ENCODE measurements at regions not wholly inside any gene's neighbourhood (a gene's known extent, or its start where the extent isn't known, plus 50 kb on each side); places are given as distances from the start of the nearest gene placed in this dataset.

GRCh38 chr15:39279311-39279710 is 301.6 kb upstream of the THBS1 start:
- no peak overlapping the region for H2AFZ ChIP-seq (ENCODE audit: low read length)
- H3K4me3 ChIP-seq (ENCODE audit: low read length) = no peak overlapping the region

GRCh38 chr15:39281094-39281493 is 299.8 kb upstream of the THBS1 start:
- no peaks in the 10 kb centered on the region for H3K36me3 ChIP-seq (ENCODE audit: insufficient read depth, low read length)
- no peaks in the 10 kb centered on the region for H3K27me3 ChIP-seq (ENCODE audit: low read length)
- no peaks in the 10 kb centered on the region for H3K4me1 ChIP-seq (ENCODE audit: low read length)
- no peak for DNase-seq
- H3K79me2 ChIP-seq (ENCODE audit: low read length) = no peaks in the 10 kb centered on the region
- H3K4me2 ChIP-seq (ENCODE audit: low read depth, low read length, poor library complexity, severe bottlenecking) = no peak overlapping the region
- no peaks in the 10 kb centered on the region for H3K9me2 ChIP-seq (replicated peaks; ENCODE audit: insufficient read depth, low read length)
- H3K4me3 ChIP-seq (ENCODE audit: low read length) = no peak overlapping the region
- H3K9me3 ChIP-seq (ENCODE audit: low read length) = no peaks in the 10 kb centered on the region
- H3K27ac ChIP-seq (ENCODE audit: low read length) = no peak overlapping the region
- no peak overlapping the region for H2AFZ ChIP-seq (ENCODE audit: low read length)
- no peak overlapping the region for H3K9ac ChIP-seq (ENCODE audit: low read length)
- H4K20me1 ChIP-seq (ENCODE audit: insufficient read depth, low read depth, low read length) = no peaks in the 10 kb centered on the region

More at GRCh38 chr15:39279311-39279710, 301.6 kb upstream of the THBS1 start:
- H3K79me2 ChIP-seq (ENCODE audit: low read length) = no peaks in the 10 kb centered on the region
- no peaks in the 10 kb centered on the region for H3K27me3 ChIP-seq (ENCODE audit: low read length)
- H3K36me3 ChIP-seq (ENCODE audit: insufficient read depth, low read length) = no peaks in the 10 kb centered on the region
- H3K4me1 ChIP-seq (ENCODE audit: low read length) = no peaks in the 10 kb centered on the region
- H3K9me2 ChIP-seq (replicated peaks; ENCODE audit: insufficient read depth, low read length) = no peaks in the 10 kb centered on the region
- H3K9ac ChIP-seq (ENCODE audit: low read length) = no peak overlapping the region
- no peaks in the 10 kb centered on the region for H4K20me1 ChIP-seq (ENCODE audit: insufficient read depth, low read depth, low read length)
- H3K4me2 ChIP-seq (ENCODE audit: low read depth, low read length, poor library complexity, severe bottlenecking) = no peak overlapping the region
- no peak overlapping the region for H3K27ac ChIP-seq (ENCODE audit: low read length)
- no peaks in the 10 kb centered on the region for H3K9me3 ChIP-seq (ENCODE audit: low read length)
- no peak for DNase-seq

GRCh38 chr15:39282663-39283208 is 298.1 kb upstream of the THBS1 start:
- H3K36me3 ChIP-seq (ENCODE audit: insufficient read depth, low read length) = no peaks in the 10 kb centered on the region
- no peak for DNase-seq
- no peaks in the 10 kb centered on the region for H3K79me2 ChIP-seq (ENCODE audit: low read length)
- H3K9me2 ChIP-seq (replicated peaks; ENCODE audit: insufficient read depth, low read length) = no peaks in the 10 kb centered on the region
- no peak overlapping the region for H2AFZ ChIP-seq (ENCODE audit: low read length)
- no peak overlapping the region for H3K4me3 ChIP-seq (ENCODE audit: low read length)
- H3K27ac ChIP-seq (ENCODE audit: low read length) = no peak overlapping the region
- no peak overlapping the region for H3K4me2 ChIP-seq (ENCODE audit: low read depth, low read length, poor library complexity, severe bottlenecking)
- no peaks in the 10 kb centered on the region for H3K9me3 ChIP-seq (ENCODE audit: low read length)
- no peaks in the 10 kb centered on the region for H3K4me1 ChIP-seq (ENCODE audit: low read length)
- H3K27me3 ChIP-seq (ENCODE audit: low read length) = no peaks in the 10 kb centered on the region
- no peak overlapping the region for H3K9ac ChIP-seq (ENCODE audit: low read length)
- no peaks in the 10 kb centered on the region for H4K20me1 ChIP-seq (ENCODE audit: insufficient read depth, low read depth, low read length)

GRCh38 chr15:39283531-39283930 is 297.3 kb upstream of the THBS1 start:
- Histone ChIP-seq H3K79me2 (ENCODE audit: low read length) (no peaks in the 10 kb centered on the region), H3K9me2 (replicated peaks; ENCODE audit: insufficient read depth, low read length) (no peaks in the 10 kb centered on the region), H2AFZ (ENCODE audit: low read length) (no peak overlapping the region), H3K4me3 (ENCODE audit: low read length) (no peak overlapping the region), H3K4me2 (ENCODE audit: low read depth, low read length, poor library complexity, severe bottlenecking) (no peak overlapping the region), H3K4me1 (ENCODE audit: low read length) (no peaks in the 10 kb centered on the region), H3K27ac (ENCODE audit: low read length) (no peak overlapping the region), H3K36me3 (ENCODE audit: insufficient read depth, low read length) (no peaks in the 10 kb centered on the region), H3K27me3 (ENCODE audit: low read length) (no peaks in the 10 kb centered on the region), H4K20me1 (ENCODE audit: insufficient read depth, low read depth, low read length) (no peaks in the 10 kb centered on the region), H3K9me3 (ENCODE audit: low read length) (no peaks in the 10 kb centered on the region), H3K9ac (ENCODE audit: low read length) (no peak overlapping the region)
- no peak for DNase-seq

GRCh38 chr15:39285071-39285470 is 295.8 kb upstream of the THBS1 start:
- no peaks in the 10 kb centered on the region for H3K4me1 ChIP-seq (ENCODE audit: low read length)
- no peaks in the 10 kb centered on the region for H3K27me3 ChIP-seq (ENCODE audit: low read length)
- no peak overlapping the region for H3K9ac ChIP-seq (ENCODE audit: low read length)
- H2AFZ ChIP-seq (ENCODE audit: low read length) = no peak overlapping the region
- no peak for DNase-seq
- no peak overlapping the region for H3K27ac ChIP-seq (ENCODE audit: low read length)
- no peak overlapping the region for H3K4me3 ChIP-seq (ENCODE audit: low read length)
- H3K79me2 ChIP-seq (ENCODE audit: low read length) = no peaks in the 10 kb centered on the region
- H3K4me2 ChIP-seq (ENCODE audit: low read depth, low read length, poor library complexity, severe bottlenecking) = no peak overlapping the region
- H3K36me3 ChIP-seq (ENCODE audit: insufficient read depth, low read length) = no peaks in the 10 kb centered on the region
- no peaks in the 10 kb centered on the region for H4K20me1 ChIP-seq (ENCODE audit: insufficient read depth, low read depth, low read length)
- no peaks in the 10 kb centered on the region for H3K9me3 ChIP-seq (ENCODE audit: low read length)
- no peaks in the 10 kb centered on the region for H3K9me2 ChIP-seq (replicated peaks; ENCODE audit: insufficient read depth, low read length)

GRCh38 chr15:39285663-39286062 is 295.2 kb upstream of the THBS1 start:
- H3K27ac ChIP-seq (ENCODE audit: low read length) = no peak overlapping the region
- no peak overlapping the region for H2AFZ ChIP-seq (ENCODE audit: low read length)

GRCh38 chr15:39286706-39287105 is 294.2 kb upstream of the THBS1 start:
- H3K9me3 ChIP-seq (ENCODE audit: low read length) = no peaks in the 10 kb centered on the region

More at GRCh38 chr15:39285663-39286062, 295.2 kb upstream of the THBS1 start:
- Histone ChIP-seq H3K4me1 (ENCODE audit: low read length) (no peaks in the 10 kb centered on the region), H3K9me3 (ENCODE audit: low read length) (no peaks in the 10 kb centered on the region), H3K4me3 (ENCODE audit: low read length) (no peak overlapping the region), H3K36me3 (ENCODE audit: insufficient read depth, low read length) (no peaks in the 10 kb centered on the region), H4K20me1 (ENCODE audit: insufficient read depth, low read depth, low read length) (no peaks in the 10 kb centered on the region), H3K9me2 (replicated peaks; ENCODE audit: insufficient read depth, low read length) (no peaks in the 10 kb centered on the region), H3K27me3 (ENCODE audit: low read length) (no peaks in the 10 kb centered on the region), H3K4me2 (ENCODE audit: low read depth, low read length, poor library complexity, severe bottlenecking) (no peak overlapping the region), H3K79me2 (ENCODE audit: low read length) (no peaks in the 10 kb centered on the region), H3K9ac (ENCODE audit: low read length) (no peak overlapping the region)
- DNase-seq = no peak

GRCh38 chr15:39287322-39288195 is 293.3 kb upstream of the THBS1 start:
- H2AFZ ChIP-seq (ENCODE audit: low read length) = no peak overlapping the region
- no peaks in the 10 kb centered on the region for H3K9me2 ChIP-seq (replicated peaks; ENCODE audit: insufficient read depth, low read length)
- no peak overlapping the region for H3K4me2 ChIP-seq (ENCODE audit: low read depth, low read length, poor library complexity, severe bottlenecking)
- DNase-seq = no peak
- no peaks in the 10 kb centered on the region for H3K36me3 ChIP-seq (ENCODE audit: insufficient read depth, low read length)
- no peak overlapping the region for H3K4me3 ChIP-seq (ENCODE audit: low read length)
- H3K9me3 ChIP-seq (ENCODE audit: low read length) = no peaks in the 10 kb centered on the region
- no peaks in the 10 kb centered on the region for H3K27me3 ChIP-seq (ENCODE audit: low read length)
- H3K27ac ChIP-seq (ENCODE audit: low read length) = no peak overlapping the region
- H3K4me1 ChIP-seq (ENCODE audit: low read length) = no peaks in the 10 kb centered on the region
- no peaks in the 10 kb centered on the region for H4K20me1 ChIP-seq (ENCODE audit: insufficient read depth, low read depth, low read length)
- H3K79me2 ChIP-seq (ENCODE audit: low read length) = no peaks in the 10 kb centered on the region
- H3K9ac ChIP-seq (ENCODE audit: low read length) = no peak overlapping the region

More at GRCh38 chr15:39286706-39287105, 294.2 kb upstream of the THBS1 start:
- Histone ChIP-seq H4K20me1 (ENCODE audit: insufficient read depth, low read depth, low read length) (no peaks in the 10 kb centered on the region), H3K27me3 (ENCODE audit: low read length) (no peaks in the 10 kb centered on the region), H3K4me3 (ENCODE audit: low read length) (no peak overlapping the region), H3K4me2 (ENCODE audit: low read depth, low read length, poor library complexity, severe bottlenecking) (no peak overlapping the region), H2AFZ (ENCODE audit: low read length) (no peak overlapping the region), H3K27ac (ENCODE audit: low read length) (no peak overlapping the region), H3K9ac (ENCODE audit: low read length) (no peak overlapping the region), H3K4me1 (ENCODE audit: low read length) (no peaks in the 10 kb centered on the region), H3K36me3 (ENCODE audit: insufficient read depth, low read length) (no peaks in the 10 kb centered on the region), H3K9me2 (replicated peaks; ENCODE audit: insufficient read depth, low read length) (no peaks in the 10 kb centered on the region), H3K79me2 (ENCODE audit: low read length) (no peaks in the 10 kb centered on the region)
- no peak for DNase-seq

Measured in Karpas-422 (cell line).